GM18951 (cell line): ENCODE measurements at regions not wholly inside any gene's neighbourhood (a gene's known extent, or its start where the extent isn't known, plus 50 kb on each side); places are given as distances from the start of the nearest gene placed in this dataset.

ENCODE experiments used
- POLR2A ChIP-seq: IDR thresholded peaks from 4 replicates; pipeline ENCODE4 v1.6.1; 2011; ENCODE audit warnings: mild to moderate bottlenecking; ENCODE audit not compliant: insufficient read length, insufficient read depth; ENCODE audit errors: extremely low read depth
- in situ Hi-C: fragments of 300-500 bp; cut with MboI; formaldehyde crosslinking; loops from one replicate; pipeline ENCODE4 v1.12.0; 2022; ENCODE audit warnings: low sequenced_read_pairs, mixed read lengths, inconsistent platforms; ENCODE audit not compliant: unreplicated experiment

GRCh38 chr5:123882319-123882964 is 370.5 kb downstream of the CSNK1G3 start:
- TF ChIP-seq POLR2A = no peak
- in situ Hi-C loops = no loop called here

- in situ Hi-C loops = no loop called here
- no peak for TF ChIP-seq POLR2A
Observed at GRCh38 chr5:123881759-123882244, 369.8 kb downstream of the CSNK1G3 start.

- TF ChIP-seq POLR2A = no peak
- in situ Hi-C loops = no loop called here
Observed at GRCh38 chr5:123880875-123881274, 368.9 kb downstream of the CSNK1G3 start.

- in situ Hi-C loops = no loop called here
- TF ChIP-seq POLR2A = no peak
Observed at GRCh38 chr5:123879071-123879470, 367.1 kb downstream of the CSNK1G3 start.

GRCh38 chr5:123876276-123876790 is 364.4 kb downstream of the CSNK1G3 start:
- in situ Hi-C loops = no loop called here
- TF ChIP-seq POLR2A = no peak

GRCh38 chr5:123875561-123876275 is 363.7 kb downstream of the CSNK1G3 start:
- no peak for TF ChIP-seq POLR2A
- in situ Hi-C loops = no loop called here

GRCh38 chr5:123874600-123875201 is 362.7 kb downstream of the CSNK1G3 start:
- in situ Hi-C loops = no loop called here
- no peak for TF ChIP-seq POLR2A

- TF ChIP-seq POLR2A = no peak
- in situ Hi-C loops = no loop called here
Observed at GRCh38 chr5:123873846-123874245, 361.9 kb downstream of the CSNK1G3 start.

GRCh38 chr5:123871373-123871772 is 359.4 kb downstream of the CSNK1G3 start:
- no peak for TF ChIP-seq POLR2A
- in situ Hi-C loops = no loop called here

GRCh38 chr5:123868881-123869280 is 356.9 kb downstream of the CSNK1G3 start:
- in situ Hi-C loops = no loop called here
- no peak for TF ChIP-seq POLR2A

- in situ Hi-C loops = no loop called here
- TF ChIP-seq POLR2A = no peak
Observed at GRCh38 chr5:123868267-123868666, 356.3 kb downstream of the CSNK1G3 start.

GRCh38 chr5:123865641-123866040 is 353.7 kb downstream of the CSNK1G3 start:
- no peak for TF ChIP-seq POLR2A
- in situ Hi-C loops = no loop called here

- TF ChIP-seq POLR2A = no peak
- in situ Hi-C loops = no loop called here
Observed at GRCh38 chr5:123864578-123864977, 352.6 kb downstream of the CSNK1G3 start.
